ENCODE measurements at regions not wholly inside any gene's neighbourhood (a gene's known extent, or its start where the extent isn't known, plus 50 kb on each side); places are given as distances from the start of the nearest gene placed in this dataset.

- no peak overlapping the region for H3K4me3 ChIP-seq
- H3K27me3 ChIP-seq: no peaks in the 10 kb centered on the region
- H3K4me1 ChIP-seq: no peaks in the 10 kb centered on the region
- DNase-seq: no peak
- no peak overlapping the region for H3K27ac ChIP-seq
- no peaks in the 10 kb centered on the region for H3K9me3 ChIP-seq
- intact Hi-C loops (cut with DNase I; ENCODE audit: low total_unique reads): no loop called here
- TF ChIP-seq CTCF (IDR thresholded peaks at IDR 0.05) (no peak), POLR2A (IDR thresholded peaks at IDR 0.05) (no peak)
- H3K36me3 ChIP-seq: no peaks in the 10 kb centered on the region
Observed at GRCh38 chr2:145078923-145079322, 559.0 kb upstream of the ZEB2 start.

- H3K36me3 ChIP-seq: no peaks in the 10 kb centered on the region
Observed at GRCh38 chr2:145076085-145076484, 556.2 kb upstream of the ZEB2 start.

GRCh38 chr2:145075454-145076062 lies 555.6 kb upstream of the ZEB2 start:
- H3K27me3 ChIP-seq: no peaks in the 10 kb centered on the region
- no peaks in the 10 kb centered on the region for H3K4me1 ChIP-seq
- H3K27ac ChIP-seq: no peak overlapping the region
- no peak for TF ChIP-seq POLR2A (IDR thresholded peaks at IDR 0.05)
- no peak for TF ChIP-seq CTCF (IDR thresholded peaks at IDR 0.05)
- H3K4me3 ChIP-seq: no peak overlapping the region
- H3K9me3 ChIP-seq: no peaks in the 10 kb centered on the region
- intact Hi-C loops (cut with DNase I; ENCODE audit: low total_unique reads): no loop called here
- no peaks in the 10 kb centered on the region for H3K36me3 ChIP-seq
- DNase-seq: no peak

More at GRCh38 chr2:145076085-145076484, 556.2 kb upstream of the ZEB2 start:
- DNase-seq: no peak
- no peaks in the 10 kb centered on the region for H3K4me1 ChIP-seq
- H3K4me3 ChIP-seq: no peak overlapping the region
- TF ChIP-seq POLR2A (IDR thresholded peaks at IDR 0.05) (no peak), CTCF (IDR thresholded peaks at IDR 0.05) (no peak)
- no peaks in the 10 kb centered on the region for H3K27me3 ChIP-seq
- H3K9me3 ChIP-seq: no peaks in the 10 kb centered on the region
- intact Hi-C loops (cut with DNase I; ENCODE audit: low total_unique reads): no loop called here
- H3K27ac ChIP-seq: no peak overlapping the region

- Histone ChIP-seq H3K9me3 (no peaks in the 10 kb centered on the region), H3K4me1 (no peaks in the 10 kb centered on the region)
Observed at GRCh38 chr2:145070703-145071102, 550.8 kb upstream of the ZEB2 start.

GRCh38 chr2:145068509-145068908 lies 548.6 kb upstream of the ZEB2 start:
- no peaks in the 10 kb centered on the region for H3K9me3 ChIP-seq
- TF ChIP-seq CTCF (IDR thresholded peaks at IDR 0.05) (no peak), POLR2A (IDR thresholded peaks at IDR 0.05) (no peak)
- H3K4me1 ChIP-seq: no peaks in the 10 kb centered on the region
- peak overlapping the region in 1 of 2 donors; percentile 70 for H3K27ac ChIP-seq
- intact Hi-C loops (cut with DNase I; ENCODE audit: low total_unique reads): no loop called here
- no peak overlapping the region for H3K4me3 ChIP-seq
- H3K27me3 ChIP-seq: no peaks in the 10 kb centered on the region
- H3K36me3 ChIP-seq: no peaks in the 10 kb centered on the region
- DNase-seq: no peak

More at GRCh38 chr2:145070703-145071102, 550.8 kb upstream of the ZEB2 start:
- H3K27ac ChIP-seq: no peak overlapping the region
- TF ChIP-seq POLR2A (IDR thresholded peaks at IDR 0.05): no peak
- no peak for TF ChIP-seq CTCF (IDR thresholded peaks at IDR 0.05)
- intact Hi-C loops (cut with DNase I; ENCODE audit: low total_unique reads): no loop called here
- no peaks in the 10 kb centered on the region for H3K36me3 ChIP-seq
- no peak for DNase-seq
- no peak overlapping the region for H3K4me3 ChIP-seq
- H3K27me3 ChIP-seq: no peaks in the 10 kb centered on the region

Data from uterus (tissue), 3 donors.